Skeletal muscle cell (primary cell): ENCODE measurements at regions not wholly inside any gene's neighbourhood (a gene's known extent, or its start where the extent isn't known, plus 50 kb on each side); places are given as distances from the start of the nearest gene placed in this dataset.
"Not testable (repeated sequence)": the region's sequence is repeated elsewhere in the genome, so short reads cannot be mapped to it uniquely, and the experiment has no call there.

ENCODE experiments used
- DNase-seq: peaks from one replicate; pipeline ENCODE4 v3.0.0-alpha.2; 2010; ENCODE audit warnings: low read depth
- H3K4me3 ChIP-seq: 2 replicates; pipeline ENCODE4 v1.5.1; 2011; ENCODE audit warnings: low read depth, mild to moderate bottlenecking, control low read depth, low read length, moderate library complexity

DNA sequence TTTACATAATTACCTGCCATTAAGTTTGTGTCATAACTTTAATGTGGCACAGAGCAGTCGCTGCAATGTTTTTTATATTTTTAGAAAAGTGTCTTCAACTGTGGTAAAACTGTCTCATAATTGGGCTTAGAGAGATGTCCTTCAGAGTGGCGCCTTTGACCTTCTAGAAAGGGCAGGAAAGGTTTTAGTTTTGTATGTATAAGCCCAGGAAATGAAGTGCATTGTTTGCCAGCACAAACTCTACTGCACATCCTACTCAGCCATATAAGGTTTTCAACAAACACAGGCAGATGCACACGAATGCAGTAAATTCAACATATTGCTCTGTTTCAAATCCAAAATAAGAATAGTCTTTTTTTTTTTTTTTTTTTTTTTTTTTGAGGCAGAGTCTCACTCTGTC, 201.4 kb downstream of the ALDH8A1 start:
- H3K4me3 ChIP-seq = no peak overlapping the region
- no peak for DNase-seq

DNA sequence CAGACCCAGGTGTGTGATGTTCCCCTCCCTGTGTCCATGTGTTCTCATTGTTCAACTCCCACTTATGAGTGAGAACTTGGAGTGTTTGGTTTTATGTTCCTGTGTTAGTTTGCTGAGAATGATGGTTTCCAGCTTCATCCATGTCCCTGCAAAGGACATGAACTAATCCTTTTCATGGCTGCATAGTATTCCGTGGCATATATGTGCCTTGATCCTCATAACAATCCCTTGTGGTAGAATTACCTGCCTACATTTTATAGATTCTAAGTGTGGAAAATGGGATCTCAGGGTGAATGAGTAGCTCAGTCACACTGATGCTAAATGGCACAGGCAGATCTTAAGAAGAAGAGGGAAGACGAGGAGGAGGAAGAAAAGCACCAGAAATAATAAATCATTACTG, 202.7 kb downstream of the ALDH8A1 start:
- not testable (repeated sequence) for DNase-seq, H3K4me3 ChIP-seq

DNA sequence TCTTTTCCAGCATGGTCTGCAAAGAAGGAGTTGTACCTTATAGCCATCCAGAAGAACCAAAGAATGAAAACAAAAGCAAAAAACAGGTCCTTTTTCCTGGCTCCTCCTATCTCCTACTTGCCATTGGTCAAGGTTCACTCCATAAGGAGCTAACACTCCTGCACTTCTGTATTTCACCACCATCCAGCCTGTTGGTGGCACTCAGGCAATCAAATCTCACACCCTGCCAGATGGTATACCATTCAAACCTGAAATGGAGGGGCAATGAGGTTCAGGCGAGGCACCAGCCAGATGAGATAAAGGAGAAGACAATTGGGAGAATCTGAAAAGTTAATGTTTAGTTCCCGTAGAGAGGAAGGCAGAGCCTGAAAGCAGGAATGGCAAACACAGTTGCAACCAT, 203.8 kb downstream of the ALDH8A1 start:
- DNase-seq = no peak

DNA sequence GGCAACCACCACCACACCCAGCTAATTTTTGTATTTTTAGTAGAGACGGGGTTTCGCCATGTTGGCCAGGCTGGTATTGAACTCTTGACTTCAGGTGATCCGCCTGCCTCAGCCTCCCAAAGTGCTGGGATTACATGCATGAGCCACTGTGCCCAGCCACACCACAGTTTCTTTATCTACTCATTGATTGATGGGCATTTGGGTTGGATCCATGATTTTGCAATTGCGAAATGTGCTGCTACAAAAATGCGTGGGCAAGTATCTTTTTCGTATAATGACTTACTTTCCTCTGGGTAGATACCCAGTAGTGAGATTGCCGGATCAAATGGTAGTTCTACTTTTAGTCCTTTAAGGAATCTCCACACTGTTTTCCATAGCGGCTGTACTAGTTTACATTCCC, 204.7 kb downstream of the ALDH8A1 start:
- not testable (repeated sequence) for H3K4me3 ChIP-seq, DNase-seq

More for the DNA sequence above, 203.8 kb downstream of the ALDH8A1 start:
- H3K4me3 ChIP-seq = no peak overlapping the region

DNA sequence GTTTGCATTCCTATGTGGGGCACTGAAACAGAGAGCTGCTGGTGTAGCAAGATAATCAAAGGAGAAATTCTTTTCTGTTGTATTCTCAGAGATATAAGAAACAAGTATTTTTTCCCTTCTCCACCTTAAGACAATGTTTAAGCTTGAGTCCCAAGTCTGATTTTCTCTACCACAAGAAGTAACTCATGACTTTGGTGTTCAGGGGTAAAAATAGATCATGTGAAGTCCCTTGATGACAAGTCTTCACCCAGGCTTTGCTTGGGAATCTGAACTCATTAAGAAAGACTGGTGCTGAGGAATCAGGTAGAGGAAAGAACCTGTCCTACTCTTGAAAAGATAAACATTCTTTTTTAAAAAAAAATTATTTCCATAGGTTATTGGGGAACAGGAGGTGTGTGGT, 205.6 kb downstream of the ALDH8A1 start:
- no peak for DNase-seq
- H3K4me3 ChIP-seq = no peak overlapping the region

DNA sequence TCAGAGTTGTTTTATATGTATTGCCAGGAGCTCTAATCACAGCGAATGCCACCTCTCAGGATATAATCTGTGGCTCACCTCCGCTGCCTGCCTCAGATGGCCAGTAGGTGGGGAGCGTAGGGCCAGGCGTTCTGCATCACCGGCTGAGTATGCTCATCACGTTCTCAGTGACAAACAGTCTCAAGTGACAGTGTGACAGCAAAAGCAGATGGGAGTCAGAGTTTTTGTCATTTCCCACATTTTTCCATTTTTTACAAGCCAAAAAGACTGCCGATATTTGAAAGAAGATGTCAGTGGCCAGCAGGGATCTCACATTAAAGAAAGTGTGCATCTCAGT, 208.7 kb downstream of the ALDH8A1 start:
- DNase-seq = no peak
- no peak overlapping the region for H3K4me3 ChIP-seq

DNA sequence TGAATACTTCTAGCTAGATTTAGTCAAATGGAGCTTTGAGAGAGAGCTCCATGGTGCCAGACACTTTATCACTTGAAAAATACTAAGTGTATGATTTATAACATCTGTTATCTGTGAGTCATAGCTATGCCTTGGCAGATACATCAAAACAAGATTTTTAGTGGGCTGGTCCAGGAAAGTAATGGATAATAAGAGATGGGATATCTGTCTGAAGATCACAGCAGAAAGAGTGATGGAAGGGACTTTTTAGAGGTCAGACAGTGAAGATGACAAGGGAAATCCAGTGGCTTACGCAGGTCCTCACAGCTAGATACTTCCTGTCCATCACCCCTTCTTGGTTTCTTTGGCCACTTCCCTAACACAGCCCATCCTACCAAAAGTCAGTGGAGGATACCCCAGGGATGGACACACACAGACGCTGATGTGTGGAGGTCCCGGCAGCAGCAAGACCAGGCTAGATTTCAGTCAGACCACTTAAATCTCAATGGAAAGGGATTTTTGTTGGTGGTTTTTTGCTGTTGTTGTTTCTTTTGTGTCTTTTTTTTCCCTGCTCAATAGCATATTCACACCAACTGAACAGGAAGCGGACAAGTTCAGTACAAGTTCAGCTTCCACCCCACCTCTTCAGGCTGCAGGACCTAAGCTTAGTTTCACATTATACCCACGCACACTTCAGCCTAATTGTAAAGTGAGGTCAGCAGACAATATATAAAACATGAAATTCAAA, 209.3 kb downstream of the ALDH8A1 start:
- no peak overlapping the region for H3K4me3 ChIP-seq
- DNase-seq = no peak

DNA sequence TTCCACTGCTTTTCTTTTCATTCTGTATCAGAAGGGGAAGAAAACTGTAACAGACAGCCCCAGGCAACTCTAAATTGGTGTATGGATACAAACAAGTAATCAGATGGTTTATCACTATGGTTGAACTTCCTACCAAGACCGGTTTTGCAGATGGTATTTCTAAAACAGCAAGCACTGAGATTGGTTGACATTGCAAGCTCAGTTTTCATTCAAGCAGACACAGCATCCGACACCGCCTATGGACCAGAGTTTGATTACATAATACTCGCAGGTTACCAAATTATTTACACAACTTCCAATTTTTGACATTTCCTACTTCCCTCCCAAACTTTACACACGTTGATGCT, 209.9 kb downstream of the ALDH8A1 start:
- no peak for DNase-seq
- H3K4me3 ChIP-seq = no peak overlapping the region

DNA sequence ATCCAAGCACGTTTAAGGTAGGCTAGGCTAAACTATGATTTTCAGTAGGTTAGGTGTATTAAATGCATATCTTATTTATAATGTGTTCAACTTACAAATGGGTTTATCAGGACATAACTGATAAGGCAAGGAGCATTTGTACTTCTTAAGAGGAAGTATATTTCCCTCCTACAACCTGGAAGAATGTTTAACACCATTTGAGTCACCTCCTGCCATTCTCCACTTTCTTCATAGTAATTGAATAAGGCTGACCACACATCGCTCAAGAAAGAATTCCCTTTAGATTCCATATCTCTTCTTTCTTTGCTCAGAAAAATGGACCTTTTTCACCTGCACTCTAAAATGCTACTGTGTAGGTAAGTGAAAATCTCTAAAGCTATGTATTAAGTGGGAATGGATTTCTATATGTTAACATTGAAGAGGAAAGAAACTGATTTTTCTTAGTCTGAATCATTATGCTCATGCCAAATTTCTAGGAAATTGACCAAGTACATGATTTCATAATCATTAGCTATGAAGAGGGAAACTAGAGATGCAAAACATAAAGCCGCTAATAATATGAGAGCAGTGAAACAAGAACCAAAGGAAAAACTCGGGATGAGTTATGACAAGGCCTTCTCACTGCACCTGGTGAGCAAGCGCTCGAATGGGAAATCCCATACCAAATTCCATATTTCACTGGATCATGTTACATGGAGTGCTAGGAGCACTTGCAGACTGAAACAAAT, 210.4 kb downstream of the ALDH8A1 start:
- DNase-seq = no peak
- no peak overlapping the region for H3K4me3 ChIP-seq

DNA sequence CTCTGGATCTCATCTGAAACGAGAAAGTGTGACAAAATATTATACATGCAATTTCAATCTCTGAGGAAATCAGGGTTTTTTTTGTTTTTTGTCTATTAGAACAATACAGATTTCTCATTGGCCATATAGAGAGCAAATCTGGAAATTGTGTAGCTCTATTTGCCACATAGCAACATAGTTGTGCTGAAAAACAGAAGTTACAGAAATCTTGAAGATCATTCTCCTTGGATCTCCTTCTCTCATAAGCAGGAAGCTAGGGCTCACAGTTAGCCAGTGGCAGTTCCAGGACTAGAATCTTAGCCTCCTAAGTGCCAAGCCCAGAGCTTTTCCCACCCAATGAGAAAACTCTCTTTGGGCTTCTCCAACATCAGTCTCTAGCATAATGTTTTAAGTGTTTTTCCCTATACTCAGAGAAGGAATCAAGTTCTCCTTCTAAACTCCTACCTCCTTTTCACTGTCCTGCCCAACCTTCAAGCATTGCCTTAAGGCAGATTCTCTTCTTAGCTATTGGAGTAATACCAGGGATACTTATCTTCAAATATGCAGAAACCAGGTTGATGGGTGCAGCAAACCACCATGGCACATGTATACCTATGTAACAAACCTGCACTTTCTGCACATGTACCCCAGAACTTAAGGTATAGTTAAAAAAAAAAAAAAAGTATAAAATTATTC, 211.6 kb downstream of the ALDH8A1 start:
- DNase-seq = no peak
- H3K4me3 ChIP-seq = no peak overlapping the region

DNA sequence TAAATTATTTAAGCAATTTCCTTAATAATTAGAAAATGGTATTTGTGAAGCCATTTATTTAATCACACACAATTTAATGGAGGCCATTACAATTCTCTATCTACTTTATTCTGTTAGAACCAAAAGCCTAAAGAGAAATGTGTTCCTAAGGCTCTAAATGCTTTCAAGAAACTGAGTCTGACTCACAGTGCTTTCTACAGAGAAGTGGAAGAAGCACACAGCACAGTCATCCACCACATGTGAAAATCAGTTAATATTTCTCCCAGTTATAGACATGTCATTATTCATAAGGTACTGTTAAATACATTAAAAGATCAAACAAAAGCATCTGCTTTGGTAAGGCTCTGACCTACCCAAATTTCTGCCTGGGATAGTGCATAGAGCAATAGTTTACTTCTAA, 214.4 kb downstream of the ALDH8A1 start:
- no peak for DNase-seq
- H3K4me3 ChIP-seq = no peak overlapping the region

DNA sequence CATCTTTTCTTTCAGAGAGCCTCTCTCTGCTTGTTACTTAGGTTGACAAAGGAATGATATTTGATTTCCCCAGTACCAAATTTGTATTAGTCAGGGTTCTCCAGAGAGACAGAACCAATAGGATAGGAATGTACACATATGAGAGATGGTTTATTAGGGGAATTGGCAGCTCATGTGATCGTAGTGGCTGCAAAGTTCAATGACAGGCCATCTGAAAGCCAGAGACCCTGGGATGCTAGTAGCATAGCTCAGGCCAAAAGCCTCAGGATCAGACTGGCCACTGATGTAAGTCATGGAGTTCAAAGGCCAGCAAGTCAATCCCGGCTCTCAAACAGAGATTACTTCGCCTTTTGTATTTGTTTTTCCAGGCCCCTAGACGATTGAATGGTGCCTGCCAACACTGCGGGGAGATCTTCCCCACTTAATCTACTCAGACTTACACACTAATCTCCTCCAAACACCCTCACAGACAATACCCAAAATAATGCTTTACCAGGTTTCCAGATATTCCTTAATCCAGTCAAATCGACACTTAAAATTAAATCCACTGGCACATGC, 215.5 kb downstream of the ALDH8A1 start:
- no peak overlapping the region for H3K4me3 ChIP-seq
- DNase-seq = no peak

DNA sequence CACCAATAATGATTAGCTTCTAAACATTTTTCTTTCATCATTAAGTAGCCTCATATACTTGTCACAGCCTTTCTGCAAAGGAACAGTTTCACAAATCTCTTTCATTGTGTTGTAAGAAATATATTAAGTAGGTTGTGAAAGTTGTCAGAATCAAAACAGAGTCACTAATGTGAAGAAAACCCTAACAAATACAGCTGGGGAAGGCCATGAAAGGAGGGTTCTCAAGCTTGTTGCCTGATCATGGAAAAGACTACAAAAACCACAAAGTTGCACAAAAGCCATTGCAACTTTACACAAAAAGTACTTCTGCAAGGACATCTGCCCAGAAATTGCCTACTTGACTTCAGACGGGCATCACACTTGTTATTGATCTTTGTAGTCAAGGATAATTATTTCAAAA, 216.1 kb downstream of the ALDH8A1 start:
- H3K4me3 ChIP-seq = no peak overlapping the region
- DNase-seq = no peak

DNA sequence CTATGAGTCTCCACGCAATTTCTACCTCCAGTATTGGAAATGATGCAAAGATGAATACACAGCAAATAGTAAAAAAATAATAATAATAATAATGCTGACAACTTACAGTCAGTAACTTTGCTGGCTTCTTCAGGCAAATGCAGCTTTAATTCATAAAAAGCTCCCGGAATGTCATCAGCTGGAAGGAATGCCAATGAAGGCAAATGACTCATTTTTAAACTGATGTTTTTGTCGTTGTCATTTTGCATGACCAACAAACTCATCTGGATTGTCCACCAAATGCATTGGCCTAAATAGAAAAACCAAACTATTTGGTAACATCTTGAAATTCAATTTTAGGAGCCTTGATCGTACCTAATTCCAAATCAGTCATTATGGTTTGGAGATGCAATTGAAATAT, 217.1 kb downstream of the ALDH8A1 start:
- no peak for DNase-seq
- H3K4me3 ChIP-seq = no peak overlapping the region

DNA sequence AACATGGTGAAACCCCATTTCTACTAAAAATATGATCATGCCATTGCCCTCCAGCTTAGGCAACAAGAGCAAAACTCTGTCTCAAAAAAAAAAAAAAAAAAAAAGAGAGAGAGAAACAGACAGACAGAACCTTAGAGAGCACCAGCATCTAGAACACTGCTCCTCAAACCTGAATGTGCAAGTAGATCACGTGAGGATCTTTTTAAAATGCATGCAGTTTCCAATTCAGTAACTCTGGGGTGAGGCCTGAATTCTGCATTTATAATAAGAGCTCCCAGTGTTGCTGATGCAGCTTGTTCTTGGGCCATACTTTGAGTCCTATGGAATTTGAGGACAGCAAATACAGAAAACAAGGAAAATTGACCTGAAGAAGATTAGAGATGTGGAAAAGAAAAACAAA, 218.3 kb downstream of the ALDH8A1 start:
- H3K4me3 ChIP-seq = no peak overlapping the region
- no peak for DNase-seq

DNA sequence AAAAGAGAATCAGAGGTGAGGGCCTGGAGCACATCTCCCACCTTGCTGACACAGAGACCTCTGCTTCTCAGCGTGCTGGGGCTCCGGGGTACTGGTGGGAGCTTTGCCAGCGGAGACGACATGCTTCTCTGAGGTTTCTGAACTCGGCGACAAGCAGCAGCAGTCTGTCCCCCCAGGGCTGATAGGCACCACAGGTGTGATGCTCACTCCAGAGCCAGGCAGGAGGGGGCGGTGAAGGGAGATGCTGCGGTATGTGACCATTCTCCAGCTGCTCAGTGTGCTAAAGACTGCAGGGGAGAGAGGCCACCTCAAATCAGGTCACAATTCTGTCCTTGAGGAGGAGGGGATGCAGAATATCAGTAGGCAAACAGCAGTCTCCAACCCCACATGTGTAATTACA, 219.9 kb downstream of the ALDH8A1 start:
- no peak overlapping the region for H3K4me3 ChIP-seq
- DNase-seq = no peak

DNA sequence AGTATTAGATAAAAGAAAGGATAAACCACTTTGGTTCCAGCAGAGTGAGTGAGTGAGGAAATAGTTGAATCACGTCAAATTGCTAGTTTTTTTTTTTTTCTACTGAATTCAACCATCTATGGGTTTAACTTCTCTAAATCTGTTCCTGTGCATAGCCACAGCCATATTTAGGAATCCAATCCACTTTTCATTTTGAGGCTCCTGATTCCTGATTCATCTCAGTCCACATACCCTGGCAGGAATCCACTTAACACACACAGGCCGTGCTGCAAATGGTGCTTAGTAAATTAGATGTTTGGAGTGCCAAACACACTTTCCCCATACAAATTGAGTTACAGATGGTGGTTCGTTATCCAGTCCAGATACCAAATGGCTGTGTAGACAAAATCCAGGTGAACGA, 220.3 kb downstream of the ALDH8A1 start:
- DNase-seq = no peak
- no peak overlapping the region for H3K4me3 ChIP-seq

DNA sequence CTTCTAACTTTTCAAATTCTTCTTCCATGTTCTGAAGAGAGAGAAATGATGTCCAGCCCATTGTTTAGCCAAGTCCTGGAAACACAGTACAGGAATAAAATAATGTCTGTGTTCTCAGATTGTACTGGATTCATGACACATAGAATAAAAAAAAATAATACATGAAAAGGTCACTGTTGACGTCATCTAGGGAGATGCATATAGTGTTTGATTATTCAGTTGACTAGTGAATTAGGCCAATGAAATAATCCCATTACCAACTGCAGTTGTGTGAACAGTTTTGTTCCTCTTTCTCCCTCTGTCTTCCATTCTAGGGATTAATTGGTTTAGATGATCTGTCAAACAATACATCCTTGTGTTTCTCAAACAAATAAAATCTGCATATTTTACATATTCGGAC, 222.8 kb downstream of the ALDH8A1 start:
- DNase-seq = no peak
- no peak overlapping the region for H3K4me3 ChIP-seq

DNA sequence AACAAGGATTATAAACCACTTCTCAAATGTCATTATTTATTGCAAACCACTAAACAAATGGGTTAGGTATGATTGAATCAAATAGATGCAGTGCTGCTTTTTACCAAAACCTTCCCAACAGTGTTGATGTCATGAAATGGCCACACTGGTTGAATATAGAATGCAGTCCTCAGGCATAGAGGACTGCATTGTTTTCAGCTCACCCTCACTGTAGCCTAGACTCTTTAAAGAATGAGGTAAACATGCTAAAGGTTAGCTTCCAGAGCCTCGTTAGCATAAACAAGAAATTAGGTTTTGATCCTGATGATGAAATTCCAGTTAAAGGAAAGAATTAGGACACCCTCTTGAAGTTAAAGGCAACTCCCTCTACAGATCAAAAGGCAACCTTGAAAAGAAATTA, 224.3 kb downstream of the ALDH8A1 start:
- H3K4me3 ChIP-seq = no peak overlapping the region
- no peak for DNase-seq

DNA sequence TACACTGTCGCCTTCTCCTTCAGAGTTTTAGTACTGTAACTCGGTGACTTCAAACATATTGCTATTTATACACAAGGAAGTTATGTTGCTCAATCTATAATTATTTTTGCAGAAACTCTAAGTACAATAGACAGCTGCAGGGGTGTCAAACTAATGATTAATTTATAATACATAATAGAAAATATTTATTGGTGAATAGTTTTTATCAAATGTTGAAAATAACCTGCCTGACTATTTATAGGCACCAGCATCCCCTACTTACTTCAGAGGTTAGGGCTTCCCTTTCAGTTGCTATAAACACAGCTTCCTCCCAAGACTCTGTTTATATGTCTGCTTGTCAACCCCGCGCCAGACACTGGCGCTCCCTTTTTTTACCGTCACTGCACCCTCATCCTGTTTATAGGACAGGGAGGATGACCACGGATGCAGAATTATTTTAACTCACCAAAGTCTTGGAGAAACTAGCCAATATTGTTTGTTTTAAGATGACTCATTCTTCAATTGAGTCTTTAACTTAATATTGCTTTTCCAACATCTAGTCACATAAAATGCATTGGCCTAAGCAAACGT, 225.0 kb downstream of the ALDH8A1 start:
- H3K4me3 ChIP-seq = no peak overlapping the region

More for the DNA sequence above, 225.0 kb downstream of the ALDH8A1 start:
- no peak for DNase-seq
